CD4-positive, CD25-positive, alpha-beta regulatory T cell (primary cell): ENCODE measurements at regions not wholly inside any gene's neighbourhood (a gene's known extent, or its start where the extent isn't known, plus 50 kb on each side); places are given as distances from the start of the nearest gene placed in this dataset.
"Not testable (repeated sequence)": the region's sequence is repeated elsewhere in the genome, so short reads cannot be mapped to it uniquely, and the experiment has no call there.

Experiments
- ATAC-seq, 2 donors: fragments of 150-1000 bp; cut with Tn5 transposase; one replicate each; pipeline ENCODE4 v1.10.0; 2021; ENCODE audit warnings: low read depth in 2 of 2, moderate number of reproducible peaks in 2 of 2, moderate library complexity in 1 of 2
- DNase-seq, 3 donors: peaks; one replicate each; pipeline versions ENCODE4 v3.0.0 to v3.0.0-alpha.2; 2012 to 2022; ENCODE audit warnings: mixed read lengths in 1 of 3
- H3K27ac ChIP-seq: one replicate; pipeline ENCODE4 v1.7.0; 2013; ENCODE audit warnings: mild to moderate bottlenecking, low read length; ENCODE audit not compliant: insufficient read depth, poor library complexity, severe bottlenecking
- H3K27me3 ChIP-seq: one replicate; pipeline ENCODE4 v1.7.0; 2013; ENCODE audit warnings: low read length; ENCODE audit not compliant: control insufficient read depth, insufficient read depth
- H3K36me3 ChIP-seq: one replicate; pipeline ENCODE4 v1.7.0; 2013; ENCODE audit warnings: mild to moderate bottlenecking, low read length, moderate library complexity; ENCODE audit not compliant: control insufficient read depth, insufficient read depth
- H3K4me1 ChIP-seq: 2 replicates; pipeline ENCODE4 v1.7.0; 2013; ENCODE audit warnings: mild to moderate bottlenecking, low read length; ENCODE audit not compliant: insufficient read depth, control insufficient read depth, poor library complexity, severe bottlenecking
- H3K4me3 ChIP-seq: one replicate; pipeline ENCODE4 v1.7.0; 2013; ENCODE audit warnings: low read depth, mild to moderate bottlenecking, low read length, moderate library complexity
- H3K9me3 ChIP-seq, 2 experiments: 1 replicate in 1 of 2; 2 replicates in 1 of 2; pipeline ENCODE4 v1.7.0; 2013; ENCODE audit warnings: low read length in 2 of 2, mild to moderate bottlenecking in 1 of 2, moderate library complexity in 1 of 2; ENCODE audit not compliant: control insufficient read depth in 2 of 2
- H3K27ac Mint-ChIP-seq, 3 donors: one replicate each; pipeline ENCODE4 v1.8.0; 2020 to 2022; ENCODE audit warnings: mild to moderate bottlenecking in 3 of 3, mixed read lengths in 3 of 3, moderate library complexity in 2 of 3
- H3K27me3 Mint-ChIP-seq: one replicate; pipeline ENCODE4 v1.8.0; 2022; ENCODE audit warnings: mild to moderate bottlenecking, mixed read lengths
- H3K36me3 Mint-ChIP-seq: one replicate; pipeline ENCODE4 v1.8.0; 2020; ENCODE audit warnings: mixed read lengths
- H3K4me1 Mint-ChIP-seq, 4 donors: one replicate each; pipeline ENCODE4 v1.8.0; 2020 to 2022; ENCODE audit warnings: mixed read lengths in 4 of 4, mild to moderate bottlenecking in 1 of 4
- H3K4me3 Mint-ChIP-seq, 4 donors: one replicate each; pipeline ENCODE4 v1.8.0; 2020 to 2022; ENCODE audit warnings: mild to moderate bottlenecking in 4 of 4, mixed read lengths in 4 of 4, moderate library complexity in 3 of 4
- H3K9me3 Mint-ChIP-seq, 7 donors: one replicate each; pipeline ENCODE4 v1.8.0; 2020 to 2022; ENCODE audit warnings: mixed read lengths in 7 of 7, mild to moderate bottlenecking in 3 of 7, moderate library complexity in 2 of 7

GRCh38 chr15:69677403-69677802 is 224.8 kb downstream of the RPLP1 start:
- no peaks in the 10 kb centered on the region for H3K36me3 Mint-ChIP-seq
- Histone ChIP-seq H3K27ac (no peak overlapping the region), H3K9me3 (no peaks in the 10 kb centered on the region), H3K4me1 (no peaks in the 10 kb centered on the region), H3K36me3 (no peaks in the 10 kb centered on the region), H3K27me3 (peaks cover 6% of the 10 kb centered on the region), H3K4me3 (no peak overlapping the region)
- H3K4me1 Mint-ChIP-seq = peaks cover 0 to 12% (median 3%) of the 10 kb centered on the region in 4 donors
- H3K27me3 Mint-ChIP-seq = peaks cover 28% of the 10 kb centered on the region
- no peak overlapping the region for H3K4me3 Mint-ChIP-seq
- H3K27ac Mint-ChIP-seq = no peak overlapping the region
- peaks cover 0 to 3% (median 0%) of the 10 kb centered on the region in 7 donors for H3K9me3 Mint-ChIP-seq
- DNase-seq = no peak
- ATAC-seq = no peak

GRCh38 chr15:69679623-69680228 is 227.1 kb downstream of the RPLP1 start:
- ATAC-seq (peak; percentile 44 to 55), DNase-seq (peak in 1 of 3 donors; percentile 32)
- no peaks in the 10 kb centered on the region for H3K9me3 ChIP-seq
- H3K27ac ChIP-seq = no peak overlapping the region
- Mint-ChIP-seq H3K36me3 (no peaks in the 10 kb centered on the region), H3K4me1 (peaks cover 0 to 12% (median 5%) of the 10 kb centered on the region in 4 donors), H3K9me3 (peaks cover 0 to 8% (median 0%) of the 10 kb centered on the region in 7 donors), H3K4me3 (no peak overlapping the region), H3K27ac (peak overlapping the region in 1 of 3 donors; percentile 17), H3K27me3 (peaks cover 28% of the 10 kb centered on the region)
- no peaks in the 10 kb centered on the region for H3K36me3 ChIP-seq
- H3K4me1 ChIP-seq = no peaks in the 10 kb centered on the region
- H3K27me3 ChIP-seq = peaks cover 6% of the 10 kb centered on the region
- H3K4me3 ChIP-seq = no peak overlapping the region

GRCh38 chr15:69684823-69685222 is 232.2 kb downstream of the RPLP1 start:
- not testable (repeated sequence) for H3K36me3 Mint-ChIP-seq, H3K4me1 Mint-ChIP-seq, DNase-seq, H3K4me3 Mint-ChIP-seq, H3K27me3 ChIP-seq, H3K27ac ChIP-seq, H3K27ac Mint-ChIP-seq, H3K4me1 ChIP-seq, H3K4me3 ChIP-seq, H3K27me3 Mint-ChIP-seq, H3K36me3 ChIP-seq, ATAC-seq
- H3K9me3 Mint-ChIP-seq = peaks cover 0 to 27% (median 11%) of the 10 kb centered on the region in 7 donors
- H3K9me3 ChIP-seq = peaks cover 10 to 14% of the 10 kb centered on the region in 2 experiments

- H3K27ac ChIP-seq = no peak overlapping the region
- H3K4me1 ChIP-seq = no peaks in the 10 kb centered on the region
- Mint-ChIP-seq H3K27ac (no peak overlapping the region), H3K4me3 (no peak overlapping the region), H3K27me3 (peaks cover 4% of the 10 kb centered on the region), H3K9me3 (peaks cover 0 to 32% (median 12%) of the 10 kb centered on the region in 7 donors), H3K4me1 (peaks cover 0 to 8% (median under 1%) of the 10 kb centered on the region in 4 donors), H3K36me3 (peaks cover 4% of the 10 kb centered on the region)
- no peak for ATAC-seq
- H3K4me3 ChIP-seq = no peak overlapping the region
- no peak for DNase-seq
- peaks cover 10 to 17% of the 10 kb centered on the region in 2 experiments for H3K9me3 ChIP-seq
- H3K36me3 ChIP-seq = no peaks in the 10 kb centered on the region
- H3K27me3 ChIP-seq = no peaks in the 10 kb centered on the region
Observed at GRCh38 chr15:69685512-69686452, 233.2 kb downstream of the RPLP1 start.

- Histone ChIP-seq H3K4me1 (no peaks in the 10 kb centered on the region), H3K36me3 (no peaks in the 10 kb centered on the region), H3K27ac (no peak overlapping the region), H3K4me3 (no peak overlapping the region), H3K27me3 (no peaks in the 10 kb centered on the region), H3K9me3 (peaks cover 10 to 17% of the 10 kb centered on the region in 2 experiments)
- ATAC-seq (no peak), DNase-seq (no peak)
- Mint-ChIP-seq H3K36me3 (peaks cover 4% of the 10 kb centered on the region), H3K4me3 (no peak overlapping the region), H3K27ac (no peak overlapping the region), H3K4me1 (peaks cover 0 to 8% (median 0%) of the 10 kb centered on the region in 4 donors), H3K27me3 (peaks cover 2% of the 10 kb centered on the region), H3K9me3 (peaks cover 0 to 32% (median 12%) of the 10 kb centered on the region in 7 donors)
Observed at GRCh38 chr15:69686626-69687025, 234.0 kb downstream of the RPLP1 start.

- DNase-seq (no peak), ATAC-seq (no peak)
- H3K9me3 Mint-ChIP-seq = peaks cover 0 to 24% (median 11%) of the 10 kb centered on the region in 7 donors
- peaks cover 4% of the 10 kb centered on the region for H3K36me3 Mint-ChIP-seq
- no peaks in the 10 kb centered on the region for H3K27me3 Mint-ChIP-seq
- no peak overlapping the region for H3K4me3 Mint-ChIP-seq
- H3K27me3 ChIP-seq = no peaks in the 10 kb centered on the region
- H3K4me1 ChIP-seq = no peaks in the 10 kb centered on the region
- H3K4me3 ChIP-seq = no peak overlapping the region
- H3K27ac Mint-ChIP-seq = no peak overlapping the region
- H3K4me1 Mint-ChIP-seq = peaks cover 0 to 3% (median 0%) of the 10 kb centered on the region in 4 donors
- H3K36me3 ChIP-seq = no peaks in the 10 kb centered on the region
- peaks cover 10 to 17% of the 10 kb centered on the region in 2 experiments for H3K9me3 ChIP-seq
- H3K27ac ChIP-seq = no peak overlapping the region
Observed at GRCh38 chr15:69689133-69689532, 236.5 kb downstream of the RPLP1 start.

- Mint-ChIP-seq H3K27ac (no peak overlapping the region), H3K27me3 (no peaks in the 10 kb centered on the region), H3K9me3 (peaks cover 0 to 24% (median 11%) of the 10 kb centered on the region in 7 donors), H3K36me3 (peaks cover 4% of the 10 kb centered on the region), H3K4me3 (no peak overlapping the region), H3K4me1 (no peaks in the 10 kb centered on the region)
- no peaks in the 10 kb centered on the region for H3K27me3 ChIP-seq
- H3K36me3 ChIP-seq = no peaks in the 10 kb centered on the region
- ATAC-seq (no peak), DNase-seq (no peak)
- peaks cover 10 to 17% of the 10 kb centered on the region in 2 experiments for H3K9me3 ChIP-seq
- no peak overlapping the region for H3K27ac ChIP-seq
- H3K4me1 ChIP-seq = no peaks in the 10 kb centered on the region
- no peak overlapping the region for H3K4me3 ChIP-seq
Observed at GRCh38 chr15:69691307-69692015, 238.8 kb downstream of the RPLP1 start.
